Transverse colon (tissue), 3 donors: ENCODE measurements at regions not wholly inside any gene's neighbourhood (a gene's known extent, or its start where the extent isn't known, plus 50 kb on each side); places are given as distances from the start of the nearest gene placed in this dataset.

Experiments used
- POLR2A ChIP-seq: fragments of 450-650 bp; IDR thresholded peaks from one replicate; pipeline ENCODE4 v1.6.1; 2016; ENCODE audit warnings: antibody characterized with exemption, mild to moderate bottlenecking, moderate library complexity
- TF ChIP-seq, protein P1 (sequence below), 5 experiments: fragments of 200-600 bp in 3 of 5; fragments of 450-650 bp in 2 of 5; sonication (generic) in 3 of 5; IDR thresholded peaks; 1 replicate in 2 of 5; 2 replicates in 3 of 5; pipeline ENCODE4 v1.5.1; 2016 to 2017; ENCODE audit warnings: antibody characterized with exemption in 5 of 5, inconsistent platforms in 3 of 5, mild to moderate bottlenecking in 2 of 5, moderate library complexity in 1 of 5

DNA sequence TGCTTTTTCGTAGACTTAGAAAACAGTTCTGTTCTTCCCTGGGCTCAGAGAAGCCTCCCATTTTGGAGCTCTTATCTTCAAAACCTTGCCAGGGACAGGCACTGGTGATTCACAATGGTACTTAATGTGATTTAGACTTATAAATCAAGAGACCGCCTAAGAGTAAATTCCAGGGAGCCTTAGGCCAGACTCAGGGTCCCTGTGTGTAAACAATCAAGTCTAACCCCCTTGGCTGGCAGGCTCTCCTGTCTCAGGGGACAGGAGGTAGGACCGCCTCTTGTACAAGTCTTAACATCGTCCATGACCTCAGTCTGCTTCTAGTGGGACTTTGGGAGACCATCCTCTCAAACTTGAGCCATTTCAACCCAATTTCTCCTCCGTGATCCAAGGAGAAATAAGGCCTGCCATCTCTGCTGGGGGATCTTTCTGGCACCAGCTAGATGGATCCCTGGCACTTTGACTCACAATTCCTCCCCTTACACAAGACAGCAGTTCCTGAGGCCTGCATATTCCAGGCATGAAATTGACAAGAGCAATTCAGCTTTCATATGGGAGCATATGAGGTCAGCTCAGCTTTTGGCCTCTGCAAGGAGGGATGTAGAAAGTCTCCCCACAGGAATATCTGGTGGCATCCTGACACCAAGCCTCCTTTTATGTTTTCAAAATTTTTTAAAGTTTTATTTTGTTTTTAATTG lies 487.0 kb downstream of the TNS1 start:
- no peak for TF ChIP-seq POLR2A
- TF ChIP-seq, protein P1, sequence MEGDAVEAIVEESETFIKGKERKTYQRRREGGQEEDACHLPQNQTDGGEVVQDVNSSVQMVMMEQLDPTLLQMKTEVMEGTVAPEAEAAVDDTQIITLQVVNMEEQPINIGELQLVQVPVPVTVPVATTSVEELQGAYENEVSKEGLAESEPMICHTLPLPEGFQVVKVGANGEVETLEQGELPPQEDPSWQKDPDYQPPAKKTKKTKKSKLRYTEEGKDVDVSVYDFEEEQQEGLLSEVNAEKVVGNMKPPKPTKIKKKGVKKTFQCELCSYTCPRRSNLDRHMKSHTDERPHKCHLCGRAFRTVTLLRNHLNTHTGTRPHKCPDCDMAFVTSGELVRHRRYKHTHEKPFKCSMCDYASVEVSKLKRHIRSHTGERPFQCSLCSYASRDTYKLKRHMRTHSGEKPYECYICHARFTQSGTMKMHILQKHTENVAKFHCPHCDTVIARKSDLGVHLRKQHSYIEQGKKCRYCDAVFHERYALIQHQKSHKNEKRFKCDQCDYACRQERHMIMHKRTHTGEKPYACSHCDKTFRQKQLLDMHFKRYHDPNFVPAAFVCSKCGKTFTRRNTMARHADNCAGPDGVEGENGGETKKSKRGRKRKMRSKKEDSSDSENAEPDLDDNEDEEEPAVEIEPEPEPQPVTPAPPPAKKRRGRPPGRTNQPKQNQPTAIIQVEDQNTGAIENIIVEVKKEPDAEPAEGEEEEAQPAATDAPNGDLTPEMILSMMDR (IDR thresholded peaks at IDR 0.05), result no peak
